Natural killer cell (primary cell): ENCODE measurements at regions not wholly inside any gene's neighbourhood (a gene's known extent, or its start where the extent isn't known, plus 50 kb on each side); places are given as distances from the start of the nearest gene placed in this dataset.

ENCODE experiments used
- ATAC-seq, 3 donors: fragments of 150-1000 bp in 2 of 3; fragments of 200-7000 bp in 1 of 3; cut with Tn5 transposase; 1 replicate in 1 of 3; 2 replicates in 2 of 3; pipeline ENCODE4 v1.10.0; 2021; ENCODE audit warnings: mild to moderate bottlenecking in 2 of 3, moderate library complexity in 2 of 3
- DNase-seq, 2 donors: peaks; one replicate each; pipeline versions ENCODE4 v3.0.0 to v3.0.0-alpha.2; 2013 to 2021; ENCODE audit warnings: mixed read lengths in 1 of 2
- H3K27ac ChIP-seq: one replicate; pipeline ENCODE4 v1.5.1; 2013; ENCODE audit warnings: mild to moderate bottlenecking, low read length
- H3K27me3 ChIP-seq: one replicate; pipeline ENCODE4 v1.6.1; 2013; ENCODE audit warnings: low read length; ENCODE audit not compliant: control insufficient read depth, insufficient read depth
- H3K36me3 ChIP-seq: one replicate; pipeline ENCODE4 v1.6.1; 2013; ENCODE audit warnings: low read length; ENCODE audit not compliant: control insufficient read depth, insufficient read depth
- H3K4me1 ChIP-seq: one replicate; pipeline ENCODE4 v1.6.1; 2013; ENCODE audit warnings: low read length; ENCODE audit not compliant: control insufficient read depth, insufficient read depth
- H3K4me3 ChIP-seq: one replicate; pipeline ENCODE4 v1.5.1; 2013; ENCODE audit warnings: low read length
- H3K9me3 ChIP-seq: one replicate; pipeline ENCODE4 v1.6.1; 2013; ENCODE audit warnings: low read length; ENCODE audit not compliant: control insufficient read depth, insufficient read depth
- H3K27ac Mint-ChIP-seq, 2 donors: one replicate each; pipeline ENCODE4 v1.8.0; 2022; ENCODE audit warnings: mild to moderate bottlenecking in 2 of 2, mixed read lengths in 2 of 2, moderate library complexity in 1 of 2
- H3K27me3 Mint-ChIP-seq, 2 donors: one replicate each; pipeline ENCODE4 v1.8.0; 2022; ENCODE audit warnings: low read depth in 2 of 2, mixed read lengths in 2 of 2
- H3K36me3 Mint-ChIP-seq: one replicate; pipeline ENCODE4 v1.8.0; 2022; ENCODE audit warnings: mixed read lengths
- H3K4me1 Mint-ChIP-seq, 2 donors: one replicate each; pipeline ENCODE4 v1.8.0; 2022; ENCODE audit warnings: mixed read lengths in 2 of 2
- H3K4me3 Mint-ChIP-seq: one replicate; pipeline ENCODE4 v1.8.0; 2022; ENCODE audit warnings: mild to moderate bottlenecking, moderate library complexity, mixed read lengths
- H3K9me3 Mint-ChIP-seq, 2 donors: one replicate each; pipeline ENCODE4 v1.8.0; 2022; ENCODE audit warnings: mixed read lengths in 2 of 2
- CTCF ChIP-seq: fragments of 200-600 bp; IDR thresholded peaks from one replicate; pipeline ENCODE4 v1.8.0; 2022; ENCODE audit warnings: antibody characterized with exemption
- WGBS: methylation state at CpG from one replicate; pipeline ENCODE4 v1.1.7; 2013; ENCODE audit warnings: missing lambda C conversion rate; ENCODE audit not compliant: insufficient coverage; 5-methylcytosine and 5-hydroxymethylcytosine counted together
- intact Hi-C: fragments of 100-400 bp; cut with micrococcal nuclease; formaldehyde crosslinking; loops from one replicate; pipeline ENCODE4 v1.14.2; 2022

- Histone ChIP-seq H3K9me3 (no peaks in the 10 kb centered on the region), H3K27me3 (no peaks in the 10 kb centered on the region), H3K27ac (no peak overlapping the region), H3K36me3 (no peaks in the 10 kb centered on the region), H3K4me1 (no peaks in the 10 kb centered on the region), H3K4me3 (no peak overlapping the region)
- Mint-ChIP-seq H3K27ac (no peak overlapping the region), H3K36me3 (no peaks in the 10 kb centered on the region), H3K27me3 (peaks cover 22 to 46% of the 10 kb centered on the region in 2 donors), H3K4me3 (no peak overlapping the region), H3K9me3 (no peaks in the 10 kb centered on the region), H3K4me1 (no peaks in the 10 kb centered on the region)
- no peak for TF ChIP-seq CTCF
- WGBS, result 92% methylated on average over 5 of the region's 5 CpGs
- no peak for DNase-seq
- no peak for ATAC-seq
- intact Hi-C loops, result no loop called here
Observed at GRCh38 chr9:96172797-96173196, 129.2 kb downstream of the HSD17B3 start.

- H3K27ac ChIP-seq, result no peak overlapping the region
- intact Hi-C loops, result no loop called here
- no peaks in the 10 kb centered on the region for H3K9me3 ChIP-seq
- TF ChIP-seq CTCF, result no peak
- H3K27me3 ChIP-seq, result peaks cover 2% of the 10 kb centered on the region
- Mint-ChIP-seq H3K27me3 (peaks cover 25 to 35% of the 10 kb centered on the region in 2 donors), H3K4me3 (no peak overlapping the region), H3K36me3 (no peaks in the 10 kb centered on the region), H3K9me3 (no peaks in the 10 kb centered on the region), H3K4me1 (no peaks in the 10 kb centered on the region), H3K27ac (no peak overlapping the region)
- DNase-seq (no peak), ATAC-seq (no peak)
- H3K4me3 ChIP-seq, result no peak overlapping the region
- WGBS, result 84% methylated on average over 6 of the region's 6 CpGs
- no peaks in the 10 kb centered on the region for H3K36me3 ChIP-seq
- no peaks in the 10 kb centered on the region for H3K4me1 ChIP-seq
Observed at GRCh38 chr9:96171728-96172127, 130.2 kb downstream of the HSD17B3 start.

- H3K27me3 ChIP-seq, result peaks cover 2% of the 10 kb centered on the region
- ATAC-seq (no peak), DNase-seq (no peak)
- H3K4me1 ChIP-seq, result no peaks in the 10 kb centered on the region
- no peak overlapping the region for H3K27ac Mint-ChIP-seq
- TF ChIP-seq CTCF, result no peak
- no peak overlapping the region for H3K4me3 ChIP-seq
- no peaks in the 10 kb centered on the region for H3K4me1 Mint-ChIP-seq
- no peaks in the 10 kb centered on the region for H3K9me3 ChIP-seq
- no peaks in the 10 kb centered on the region for H3K9me3 Mint-ChIP-seq
- H3K27me3 Mint-ChIP-seq, result peaks cover 17 to 23% of the 10 kb centered on the region in 2 donors
- no peaks in the 10 kb centered on the region for H3K36me3 ChIP-seq
- H3K36me3 Mint-ChIP-seq, result no peaks in the 10 kb centered on the region
- H3K4me3 Mint-ChIP-seq, result no peak overlapping the region
- no peak overlapping the region for H3K27ac ChIP-seq
- intact Hi-C loops, result no loop called here
- 83% methylated on average over 5 of the region's 6 CpGs for WGBS
Observed at GRCh38 chr9:96169901-96170300, 132.1 kb downstream of the HSD17B3 start.

DNA sequence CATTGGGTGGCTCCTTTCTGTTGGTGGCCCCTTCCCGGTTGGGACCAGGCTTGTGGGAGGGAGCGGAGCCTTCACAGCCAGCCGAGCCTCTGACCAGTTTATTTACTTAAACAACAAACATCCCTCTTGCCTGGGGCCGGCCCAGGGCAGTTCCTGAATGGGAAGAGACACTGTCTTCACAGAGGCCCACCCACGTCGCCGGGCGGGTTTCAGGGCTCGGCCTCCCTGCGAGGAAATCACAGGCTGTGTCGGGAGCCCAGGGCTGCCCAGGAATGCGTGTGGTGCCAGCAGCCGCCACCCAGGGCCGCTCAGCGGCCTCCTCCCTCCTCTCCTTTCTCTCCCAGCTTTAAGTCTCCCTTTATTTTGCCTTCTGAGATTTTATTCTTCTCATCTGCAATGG is 132.5 kb downstream of the HSD17B3 start:
- no peak overlapping the region for H3K4me3 Mint-ChIP-seq
- no peak for TF ChIP-seq CTCF
- WGBS, result 89% methylated on average over 15 of the region's 15 CpGs
- no peaks in the 10 kb centered on the region for H3K9me3 ChIP-seq
- no peaks in the 10 kb centered on the region for H3K4me1 Mint-ChIP-seq
- ATAC-seq, result no peak
- no peaks in the 10 kb centered on the region for H3K36me3 Mint-ChIP-seq
- no peak overlapping the region for H3K4me3 ChIP-seq
- no peak overlapping the region for H3K27ac Mint-ChIP-seq
- H3K27me3 ChIP-seq, result peaks cover 2% of the 10 kb centered on the region
- no peaks in the 10 kb centered on the region for H3K4me1 ChIP-seq
- H3K27me3 Mint-ChIP-seq, result peaks cover 14 to 27% of the 10 kb centered on the region in 2 donors
- H3K36me3 ChIP-seq, result no peaks in the 10 kb centered on the region
- intact Hi-C loops, result no loop called here
- no peak for DNase-seq
- H3K27ac ChIP-seq, result no peak overlapping the region
- no peaks in the 10 kb centered on the region for H3K9me3 Mint-ChIP-seq
